Medulla oblongata (tissue), 1 donor: ENCODE measurements at regions not wholly inside any gene's neighbourhood (a gene's known extent, or its start where the extent isn't known, plus 50 kb on each side); places are given as distances from the start of the nearest gene placed in this dataset.
A peak's percentile ranks its signal among the peaks of the same experiment; 100 is the strongest.
"Not testable (repeated sequence)": the region's sequence is repeated elsewhere in the genome, so short reads cannot be mapped to it uniquely, and the experiment has no call there.

Experiments
- DNase-seq: peaks from one replicate; pipeline ENCODE4 v3.0.0-alpha.2; 2015; ENCODE audit errors: extremely low spot score

DNA sequence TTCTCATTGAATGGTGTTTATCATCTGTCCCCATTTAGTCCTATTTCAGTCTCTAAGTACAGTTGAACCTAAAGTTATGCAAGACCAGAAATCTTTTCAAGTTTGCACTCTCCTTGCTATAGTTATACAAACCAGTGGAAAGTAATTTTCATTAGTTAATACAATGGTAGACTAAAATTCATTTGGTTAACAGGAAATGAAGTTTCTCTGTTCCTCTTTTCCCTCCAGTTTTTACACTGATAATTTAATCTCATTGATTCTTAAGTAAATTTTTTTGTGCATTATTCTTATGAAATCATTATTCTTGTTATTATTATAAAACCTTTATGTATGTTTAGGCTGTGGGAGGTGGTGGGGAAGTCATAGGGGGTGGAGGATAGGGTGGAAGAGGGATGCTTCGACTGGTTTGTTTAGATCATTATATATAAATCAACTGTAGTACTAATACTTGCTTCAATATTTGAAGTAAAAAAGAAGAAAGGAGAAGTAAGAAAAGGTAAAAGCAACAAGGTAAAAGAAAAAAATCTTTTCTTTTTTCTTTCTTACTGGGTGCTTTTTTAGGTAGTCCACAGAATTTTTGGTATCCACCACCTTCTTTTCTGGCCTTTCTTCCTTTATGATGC, 104.1 kb downstream of the GPR85 start:
- DNase-seq = no peak

DNA sequence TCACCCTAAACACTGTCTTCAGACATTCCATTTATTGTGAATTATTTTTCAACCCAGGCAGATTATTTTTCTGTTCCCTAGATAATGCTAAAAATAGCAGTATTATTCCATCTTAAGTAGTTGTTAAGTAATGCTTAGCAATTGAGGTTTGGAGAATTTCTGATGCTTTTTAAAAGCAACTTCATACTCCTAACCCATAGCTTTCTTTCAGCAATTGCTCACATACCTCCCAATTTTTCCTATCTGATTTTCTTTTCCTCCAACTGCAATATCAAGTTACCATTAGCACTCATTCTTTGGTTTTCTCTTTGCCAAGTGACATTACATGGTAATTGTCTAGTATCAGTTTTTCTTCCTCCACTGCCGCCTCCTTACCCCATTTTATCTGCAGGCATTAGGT, 104.7 kb downstream of the GPR85 start:
- no peak for DNase-seq

DNA sequence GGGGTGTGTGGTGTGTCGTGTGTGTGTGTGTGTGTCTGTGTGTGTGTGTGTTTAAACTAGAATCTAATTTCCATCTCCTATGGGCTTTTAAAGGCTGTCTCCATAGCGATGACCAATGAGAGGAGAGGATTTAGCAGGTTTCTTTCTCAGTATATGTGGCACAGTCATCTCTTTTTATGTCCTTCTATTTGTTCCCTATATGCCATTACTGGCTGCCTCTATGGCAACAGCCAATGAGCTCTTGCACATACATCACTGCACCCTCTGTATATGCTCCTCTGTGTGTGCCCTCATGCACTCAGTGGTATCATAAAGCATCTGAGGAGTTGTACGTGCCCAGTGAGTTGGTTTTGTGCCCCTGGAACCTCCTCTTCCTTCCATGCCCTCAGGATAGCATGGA, 107.6 kb downstream of the GPR85 start:
- DNase-seq = not testable (repeated sequence)

DNA sequence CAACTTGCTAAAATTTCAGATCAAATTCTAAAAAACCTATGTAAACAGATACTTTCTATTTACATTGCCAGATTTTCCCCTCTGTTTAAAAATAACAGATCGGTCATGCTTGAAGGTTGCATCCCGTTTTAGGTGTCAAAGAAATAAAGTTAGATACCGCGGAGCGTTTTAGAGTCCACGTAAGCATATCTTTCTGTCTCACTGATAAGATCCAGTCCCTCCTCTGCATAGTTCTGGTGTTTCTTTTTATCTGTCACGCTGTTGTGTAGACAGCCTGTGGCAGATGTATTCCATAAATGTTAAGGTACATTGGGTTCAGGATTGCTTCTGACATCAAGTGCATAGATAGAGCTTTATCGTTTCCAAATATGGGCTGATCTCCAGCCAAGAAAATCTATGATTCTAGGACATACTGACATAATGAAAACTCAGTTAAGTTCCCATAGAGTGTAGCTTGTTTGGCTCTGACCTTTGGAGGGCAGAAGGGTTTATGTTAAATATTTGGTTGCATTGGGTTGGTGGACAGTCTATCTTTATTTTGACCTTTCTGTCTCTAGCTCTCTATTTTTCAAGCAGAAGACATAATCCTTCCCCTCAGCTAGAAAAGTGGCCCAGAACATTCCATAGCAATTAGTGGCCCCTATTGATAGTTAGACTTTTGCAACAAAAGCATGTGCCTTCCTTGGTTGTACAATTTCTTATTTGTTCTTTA, 109.2 kb downstream of the GPR85 start:
- not testable (repeated sequence) for DNase-seq

DNA sequence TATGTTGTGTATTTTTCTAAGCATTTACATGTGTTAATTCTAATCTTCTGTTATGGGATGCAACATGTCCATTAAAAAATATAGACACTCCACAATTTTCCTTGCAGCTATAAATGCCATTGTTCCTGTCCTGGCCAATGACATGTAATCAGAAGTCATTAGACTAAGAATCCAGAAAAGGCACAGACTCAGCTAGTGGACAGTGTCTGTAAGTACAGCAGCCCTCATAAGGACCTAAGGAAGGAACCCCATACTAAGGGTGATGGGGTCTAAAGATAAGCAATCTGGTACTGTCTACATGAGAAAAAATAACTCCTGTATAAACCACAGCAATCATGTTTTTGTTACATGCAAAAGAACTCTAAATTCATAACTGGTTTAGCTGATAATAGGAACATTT, 115.9 kb downstream of the GPR85 start:
- no peak for DNase-seq

DNA sequence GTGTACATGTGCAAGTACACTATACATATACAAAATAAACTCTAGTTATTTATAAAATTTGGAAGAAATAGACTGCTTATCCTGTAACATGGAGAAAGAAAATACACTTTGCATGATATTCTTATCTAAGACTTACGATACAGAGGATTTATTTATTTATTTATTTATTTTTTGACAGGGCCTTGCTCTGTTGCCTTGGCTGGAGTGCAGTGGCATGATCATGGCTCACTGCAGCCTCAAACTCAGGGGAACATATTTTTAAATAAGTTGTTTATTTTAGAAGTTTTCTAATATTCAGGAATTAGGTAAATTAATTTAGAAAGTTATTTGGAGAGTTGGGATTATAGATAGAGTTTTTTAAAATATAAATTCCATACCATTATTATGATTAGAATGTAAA, 116.7 kb downstream of the GPR85 start:
- DNase-seq = no peak

DNA sequence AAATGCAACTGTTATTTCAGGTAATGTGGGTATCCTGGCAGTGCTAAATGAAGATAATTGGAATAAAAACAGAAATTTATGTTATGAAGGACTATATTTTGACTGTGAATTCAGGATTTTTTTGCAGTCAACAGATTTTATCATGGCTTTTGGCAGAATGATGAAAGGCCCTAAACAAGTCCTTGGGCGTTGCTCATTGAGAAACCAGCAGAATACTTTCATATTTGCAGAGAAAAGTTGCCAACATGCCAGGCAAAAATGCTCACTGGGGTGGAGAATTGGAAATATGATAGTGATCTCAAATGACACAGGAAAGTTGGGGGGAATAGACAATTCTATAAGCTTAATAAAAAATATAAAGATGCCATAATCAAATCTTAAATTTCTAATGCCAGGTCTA, 121.1 kb downstream of the GPR85 start:
- DNase-seq = no peak

DNA sequence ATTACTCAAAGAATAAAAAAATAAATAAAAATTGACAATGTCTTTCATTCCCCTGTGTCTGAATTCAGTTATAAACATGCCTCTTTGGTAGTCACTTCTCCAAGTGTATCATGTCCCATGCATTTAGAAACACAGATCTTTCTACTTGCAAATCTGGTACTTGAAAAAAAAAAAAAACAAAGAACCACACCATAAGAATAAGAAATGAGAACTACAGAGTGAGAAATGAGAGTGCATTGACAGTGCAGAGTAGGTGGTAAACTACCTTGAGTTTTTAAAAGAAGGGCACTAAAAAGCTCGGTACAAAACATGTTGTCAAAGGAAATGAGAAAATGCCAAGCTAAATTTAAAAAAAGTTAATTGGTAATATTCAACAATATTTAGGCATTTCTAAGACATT, 123.0 kb downstream of the GPR85 start:
- no peak for DNase-seq

DNA sequence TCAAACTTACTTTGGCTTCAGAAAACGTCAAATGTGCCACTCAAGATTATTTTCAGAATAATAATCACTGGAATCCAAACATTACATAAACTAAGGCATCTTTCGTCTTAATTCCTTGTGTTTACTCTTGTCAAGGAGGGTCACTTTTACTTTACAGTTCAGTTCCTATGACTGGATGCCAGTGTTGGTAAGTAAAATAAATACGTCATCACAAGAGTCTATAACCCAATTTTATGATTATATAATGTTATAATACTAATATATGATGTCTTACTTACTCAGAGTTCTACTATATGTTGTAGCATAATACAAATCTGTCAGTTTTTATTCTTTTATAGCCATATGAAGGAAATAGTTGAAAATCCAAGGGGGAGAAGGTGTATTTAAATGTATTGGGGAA, 123.8 kb downstream of the GPR85 start:
- DNase-seq = no peak

DNA sequence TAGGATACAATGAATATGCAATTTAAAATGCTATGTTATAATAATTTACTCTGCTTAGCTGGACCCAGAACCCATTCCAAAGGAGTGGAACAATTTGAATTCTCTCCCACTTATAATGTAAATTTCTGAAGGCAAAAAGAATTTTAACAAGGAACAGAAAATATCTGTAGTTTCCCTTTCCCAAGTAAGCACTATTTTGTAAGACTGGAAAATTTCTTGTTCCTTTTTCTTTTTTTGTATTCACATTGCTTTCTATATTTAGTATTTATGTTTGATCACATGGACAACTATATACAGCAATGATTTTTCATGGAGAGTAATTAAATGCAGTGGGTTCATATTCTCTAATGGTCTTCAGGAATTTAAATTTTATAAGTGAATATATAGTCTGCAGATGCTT, 127.4 kb downstream of the GPR85 start:
- DNase-seq = no peak

DNA sequence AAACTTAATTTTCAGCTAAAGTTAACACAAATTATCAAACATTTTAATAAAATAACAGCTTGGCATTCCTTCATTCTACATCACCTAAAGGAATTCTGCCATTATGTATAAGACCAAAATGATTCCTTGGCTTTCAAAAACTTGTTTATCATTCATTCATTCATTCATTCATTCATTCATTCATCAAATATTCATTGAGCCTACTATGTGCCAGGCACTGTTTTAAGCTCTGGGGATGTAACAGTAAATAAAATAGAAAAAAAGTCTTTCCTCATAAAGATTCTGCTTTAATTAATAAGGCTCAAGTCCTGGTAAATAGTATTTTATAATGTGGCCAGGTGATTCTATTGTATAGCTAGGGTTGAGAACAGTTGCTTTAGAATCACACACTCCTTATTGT, 127.9 kb downstream of the GPR85 start:
- DNase-seq = no peak

DNA sequence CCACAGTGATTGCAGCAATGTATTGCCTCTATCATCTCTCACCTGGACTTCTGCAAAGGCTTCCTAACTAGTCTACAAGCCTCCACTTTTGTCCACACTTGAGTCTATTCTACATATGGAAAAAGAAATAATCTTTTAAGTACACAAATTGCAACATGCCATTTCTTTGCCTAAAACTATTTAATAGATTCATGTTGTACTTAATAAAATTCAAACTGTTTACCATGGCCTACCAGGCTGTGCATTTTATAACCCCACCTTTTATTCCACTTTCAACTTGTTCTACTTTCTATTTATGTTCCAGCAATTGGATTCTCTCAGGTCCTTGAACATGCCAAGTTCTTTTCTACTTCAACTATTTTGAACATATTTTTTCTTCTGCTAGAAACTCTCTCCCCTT, 128.7 kb downstream of the GPR85 start:
- DNase-seq = no peak

DNA sequence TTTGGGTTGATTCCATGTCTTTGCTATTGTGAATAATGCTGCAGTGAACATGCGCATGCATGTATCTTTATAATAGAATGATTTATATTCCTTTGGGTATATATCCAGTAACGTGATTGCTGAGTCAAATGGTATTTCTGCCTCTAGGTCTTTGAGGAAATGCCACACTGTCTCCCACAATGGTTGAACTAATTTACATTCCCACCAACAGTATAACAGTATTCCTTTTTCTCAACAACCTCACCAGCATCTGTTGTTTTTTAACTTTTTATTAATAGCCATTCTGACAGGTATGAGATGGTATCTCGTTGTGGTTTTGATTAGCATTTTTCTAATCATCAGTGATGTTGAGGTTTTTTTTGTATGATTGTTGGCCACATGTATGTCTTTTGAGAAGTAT, 133.6 kb downstream of the GPR85 start:
- DNase-seq = not testable (repeated sequence)

DNA sequence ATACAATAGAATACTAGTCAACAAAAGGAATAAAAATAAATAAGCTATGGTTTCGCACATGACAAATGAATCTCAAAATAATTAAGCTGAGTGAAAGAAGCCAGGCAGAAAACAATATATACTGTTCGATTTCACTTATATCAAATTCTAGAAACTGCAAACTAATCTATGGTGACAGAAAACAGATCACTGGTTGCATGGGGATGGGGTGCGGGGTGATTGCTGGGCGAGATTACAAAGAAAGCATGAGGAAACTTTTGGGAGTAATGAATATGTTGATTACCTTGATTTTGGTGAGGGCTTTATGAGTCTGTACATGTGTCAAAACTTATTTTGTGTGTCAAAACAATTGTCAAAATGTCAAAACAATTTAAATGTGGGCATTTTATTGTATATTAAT, 135.6 kb downstream of the GPR85 start:
- DNase-seq = no peak

DNA sequence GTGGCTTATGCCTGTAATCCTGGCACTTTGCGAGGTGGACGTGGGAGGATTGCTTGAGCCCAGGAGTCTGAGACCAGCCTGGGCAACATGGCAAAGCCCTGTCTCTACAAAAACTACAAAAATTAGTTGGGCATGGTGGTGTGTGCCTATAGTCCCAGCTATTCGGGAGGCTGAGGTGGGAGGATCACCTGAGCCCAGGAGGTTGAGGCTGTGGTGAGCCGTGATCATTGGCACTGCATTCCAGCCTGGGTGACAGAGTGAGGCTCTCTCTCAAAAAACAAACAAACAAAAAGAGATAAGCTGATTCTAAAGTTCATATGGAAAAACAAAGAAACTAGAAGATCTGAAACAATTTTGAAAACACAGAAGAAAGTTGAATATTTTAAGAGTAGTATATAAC, 136.9 kb downstream of the GPR85 start:
- DNase-seq = not testable (repeated sequence)

DNA sequence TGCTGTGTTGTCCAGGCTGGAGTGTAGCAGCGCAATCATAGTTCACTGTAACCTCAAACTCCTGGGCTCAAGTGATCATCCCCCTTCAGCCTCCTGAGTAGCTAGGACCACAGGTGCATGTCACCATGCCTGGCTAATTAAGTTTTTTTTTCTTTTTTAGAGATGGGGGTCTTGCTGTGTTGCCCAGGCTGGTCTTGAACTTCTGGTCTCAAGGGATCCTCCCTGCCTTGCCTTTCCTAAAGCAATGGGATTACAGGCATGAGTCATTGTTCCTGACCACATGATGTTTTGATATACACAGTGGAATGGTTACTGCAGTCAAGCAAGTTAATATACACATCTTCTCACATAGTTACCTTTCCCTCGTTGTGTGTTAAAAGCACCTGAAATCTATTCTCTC, 140.3 kb downstream of the GPR85 start:
- no peak for DNase-seq

DNA sequence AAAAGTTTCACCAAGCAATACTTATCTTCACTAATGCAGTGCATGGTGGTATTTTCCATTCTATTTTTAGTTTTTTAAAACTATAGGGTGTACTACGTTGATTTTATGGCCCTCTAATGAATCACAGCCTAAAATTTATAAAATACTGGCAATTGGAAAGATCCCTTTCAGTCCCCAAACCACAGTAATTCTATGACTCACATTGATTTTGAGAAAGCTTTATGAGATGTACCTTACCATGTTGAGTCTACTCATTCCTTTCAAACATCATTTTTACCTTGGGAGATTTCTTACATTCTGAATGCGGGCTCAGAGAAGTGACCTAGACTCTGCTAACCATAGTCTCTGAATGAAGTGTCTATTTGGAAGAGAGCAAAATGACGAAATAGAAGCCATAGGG, 141.6 kb downstream of the GPR85 start:
- DNase-seq = no peak

DNA sequence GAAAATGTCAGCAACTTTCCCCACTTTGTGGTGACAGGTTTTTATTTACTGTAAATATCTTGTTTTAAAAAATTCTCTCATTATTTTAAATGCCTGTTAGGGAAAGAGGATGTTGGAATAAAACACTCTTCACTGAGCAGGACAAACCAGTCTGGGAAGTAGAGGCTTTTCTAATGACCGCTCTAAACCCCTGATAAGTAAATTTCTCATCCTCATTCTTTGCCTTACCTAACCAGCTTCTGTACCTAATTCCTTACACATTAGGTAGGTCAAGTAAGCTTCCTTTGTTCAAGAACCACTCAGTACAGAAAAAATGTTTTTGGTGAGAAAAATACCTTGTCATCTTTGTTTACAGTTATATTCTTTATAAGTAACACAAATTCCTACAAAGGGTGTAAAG, 143.6 kb downstream of the GPR85 start:
- no peak for DNase-seq

DNA sequence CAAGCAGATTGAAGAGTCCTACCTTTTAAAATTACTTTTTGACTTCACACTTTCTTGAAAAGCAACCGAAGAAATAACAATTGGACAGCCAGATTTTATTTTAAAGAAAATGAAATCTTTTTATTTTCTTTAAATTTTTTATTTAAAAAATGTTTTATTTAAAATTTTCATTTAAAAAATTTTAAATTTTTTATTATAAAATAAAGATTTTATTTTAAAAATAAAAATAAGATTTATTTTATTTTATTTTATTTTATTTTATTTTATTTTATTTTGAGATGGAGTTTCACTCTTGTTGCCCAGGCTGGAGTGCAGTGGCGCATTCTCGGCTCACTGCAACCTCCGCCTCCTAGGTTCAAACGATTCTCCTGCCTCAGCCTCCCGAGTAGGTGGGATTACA, 144.5 kb downstream of the GPR85 start:
- not testable (repeated sequence) for DNase-seq

DNA sequence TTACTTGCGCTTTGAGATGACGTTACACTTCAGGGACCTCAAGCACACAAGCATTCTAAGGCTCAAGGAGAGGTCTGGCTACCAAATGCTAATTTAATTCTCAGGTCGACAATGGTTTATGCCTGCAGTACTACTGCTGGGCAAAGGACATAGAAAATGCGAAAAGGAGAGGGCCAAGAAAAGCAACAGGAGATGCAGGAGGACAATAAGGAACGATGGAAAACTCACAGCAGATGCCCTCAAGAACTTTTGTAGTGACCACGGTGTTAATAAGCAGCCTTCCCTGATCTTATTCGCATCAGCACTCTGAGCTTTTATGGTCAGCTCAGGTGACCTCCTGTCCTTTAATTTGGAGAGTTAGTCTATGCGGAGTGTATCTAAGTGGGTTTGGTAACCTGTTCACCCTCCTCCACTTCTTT, 146.3 kb downstream of the GPR85 start:
- DNase-seq = no peak

DNA sequence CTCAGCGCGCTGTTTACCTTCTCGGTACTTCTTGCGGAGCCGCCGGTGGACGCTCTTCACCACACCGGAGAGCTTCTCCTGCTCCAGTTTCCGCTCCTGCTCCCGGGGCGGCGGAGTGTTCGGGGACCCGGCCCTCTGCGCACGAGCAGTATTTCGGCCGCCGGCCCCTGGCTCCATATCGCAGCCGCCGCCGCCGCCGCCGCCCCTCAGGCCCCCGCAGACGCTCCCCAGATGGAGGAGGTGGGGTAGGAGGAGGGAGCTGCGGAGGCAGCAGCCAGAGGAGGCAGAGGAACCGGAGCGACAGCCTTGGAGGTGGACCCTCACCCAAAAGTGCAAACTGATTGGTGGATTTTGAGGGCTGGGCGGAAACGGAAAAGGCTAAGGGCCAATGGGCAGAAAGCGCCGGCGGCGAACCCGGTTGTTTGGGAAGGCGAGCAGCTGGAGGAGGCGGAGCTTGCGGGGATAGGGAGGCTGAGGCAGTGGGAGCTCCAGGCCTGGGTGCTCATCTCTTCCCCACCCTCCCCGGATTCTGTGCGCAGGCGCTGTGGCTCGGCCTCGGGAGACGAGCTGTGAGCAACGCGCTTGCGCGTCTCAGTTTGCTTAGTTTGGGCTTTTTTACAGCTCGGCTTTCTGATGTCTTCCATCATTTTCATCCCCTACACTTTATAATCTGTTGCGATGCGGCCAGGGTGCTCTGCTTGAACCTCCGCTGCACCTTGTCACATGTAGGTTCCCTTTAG, 146.9 kb downstream of the GPR85 start:
- DNase-seq = peak; percentile 100

DNA sequence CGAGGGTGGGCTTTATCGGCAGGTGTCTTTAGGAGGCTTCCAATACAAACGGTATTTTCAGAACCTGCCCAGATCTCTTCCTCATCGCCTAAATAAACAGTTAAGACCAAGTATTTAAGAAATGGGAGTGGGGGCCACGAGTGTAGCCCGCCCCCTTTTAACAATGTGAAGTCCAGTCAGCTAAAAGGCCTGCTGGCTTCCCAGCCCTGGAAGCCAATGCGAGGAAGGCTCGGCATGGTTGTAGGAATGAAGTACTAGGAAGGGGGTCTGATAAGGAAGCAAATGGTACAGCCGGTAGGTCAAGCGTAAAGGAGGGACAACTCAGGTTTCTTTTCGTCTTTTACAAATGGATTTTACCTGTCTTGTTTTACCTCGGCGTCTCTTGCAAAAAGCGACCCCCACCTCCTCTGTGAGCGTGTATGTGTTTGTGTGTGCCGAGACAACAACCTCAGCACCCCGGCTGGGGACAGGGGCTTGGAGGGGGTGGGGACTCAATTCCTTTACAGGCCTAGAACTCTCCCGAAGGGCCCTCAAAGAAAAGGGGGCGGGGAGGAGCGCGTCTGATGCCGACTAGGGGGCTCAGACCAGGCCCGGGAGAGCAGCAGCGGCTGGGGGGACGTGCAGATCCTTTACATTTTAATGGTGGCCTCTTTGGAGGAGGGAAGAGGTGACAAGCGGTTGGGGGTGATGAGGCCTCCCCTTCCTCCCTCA, 147.6 kb downstream of the GPR85 start:
- peak; percentile 33 for DNase-seq
